T-cell (primary cell): ENCODE measurements at regions not wholly inside any gene's neighbourhood (a gene's known extent, or its start where the extent isn't known, plus 50 kb on each side); places are given as distances from the start of the nearest gene placed in this dataset.
"Not testable (repeated sequence)": the region's sequence is repeated elsewhere in the genome, so short reads cannot be mapped to it uniquely, and the experiment has no call there.

Source experiments
- ATAC-seq, 4 experiments: fragments of 200-7000 bp in 3 of 4; fragments of 150-1000 bp in 1 of 4; cut with Tn5 transposase; replicated peaks in 1 of 4; 1 replicate in 3 of 4; 2 replicates in 1 of 4; pipeline ENCODE4 v1.10.0; 2021; ENCODE audit warnings: moderate library complexity in 3 of 4, mild to moderate bottlenecking in 2 of 4, moderate number of reproducible peaks in 1 of 4
- CTCF ChIA-PET, 2 donors: fragments of 300-600 bp; sonication (Branson Sonifier 250); formaldehyde crosslinking; loops; one replicate each; lab custom pipeline; 2022; ENCODE audit warnings: antibody characterized with exemption in 2 of 2; lab: Charles Lee
- POLR2A ChIA-PET, 2 donors: fragments of 300-600 bp; sonication (Branson Sonifier 250); formaldehyde crosslinking; loops; one replicate each; lab custom pipeline; 2022; ENCODE audit warnings: antibody characterized with exemption in 2 of 2; lab: Charles Lee
- DNase-seq, 35 experiments: peaks; one replicate each; pipeline versions ENCODE4 v3.0.0 to v3.0.0-alpha.2; 2013 to 2023
- H3K27ac ChIP-seq: one replicate; pipeline ENCODE4 v1.5.1; 2013; ENCODE audit warnings: low read length
- H3K27me3 ChIP-seq, 2 experiments: replicated peaks in 1 of 2; 1 replicate in 1 of 2; 2 replicates in 1 of 2; pipeline versions ENCODE4 v1.6.1 to v1.7.0; 2013; ENCODE audit warnings: low read length in 1 of 2, mixed read lengths in 1 of 2; ENCODE audit not compliant: control insufficient read depth in 2 of 2, insufficient read depth in 2 of 2; ENCODE audit errors: extremely low read depth in 1 of 2
- H3K36me3 ChIP-seq, 2 donors: 1 replicate in 1 of 2; 2 replicates in 1 of 2; pipeline versions ENCODE4 v1.6.1 to v1.7.0; 2013; ENCODE audit warnings: low read length in 1 of 2; ENCODE audit not compliant: control insufficient read depth in 2 of 2, insufficient read depth in 1 of 2; ENCODE audit errors: extremely low read depth in 1 of 2
- H3K4me1 ChIP-seq, 2 experiments: 1 replicate in 1 of 2; 2 replicates in 1 of 2; pipeline versions ENCODE4 v1.6.1 to v1.7.0; 2013; ENCODE audit warnings: low read length in 2 of 2, mixed read lengths in 1 of 2; ENCODE audit not compliant: insufficient read depth in 2 of 2, control insufficient read depth in 1 of 2; ENCODE audit errors: extremely low read depth in 1 of 2
- H3K4me3 ChIP-seq, 2 donors: 1 replicate in 1 of 2; 2 replicates in 1 of 2; pipeline versions ENCODE4 v1.5.1 to v1.7.0; 2013; ENCODE audit warnings: mild to moderate bottlenecking in 2 of 2, low read length in 1 of 2, moderate library complexity in 1 of 2; ENCODE audit not compliant: control insufficient read depth in 1 of 2; ENCODE audit errors: extremely low read depth in 1 of 2
- H3K9me3 ChIP-seq: 2 replicates; pipeline ENCODE4 v1.7.0; 2013
- H3K27ac Mint-ChIP-seq, 2 donors: one replicate each; pipeline ENCODE4 v1.8.0; 2020 to 2021; ENCODE audit warnings: mild to moderate bottlenecking in 2 of 2, mixed read lengths in 2 of 2
- H3K27me3 Mint-ChIP-seq, 2 donors: one replicate each; pipeline ENCODE4 v1.8.0; 2021 to 2022; ENCODE audit warnings: mixed read lengths in 2 of 2
- H3K36me3 Mint-ChIP-seq: one replicate; pipeline ENCODE4 v1.8.0; 2021; ENCODE audit warnings: mixed read lengths
- H3K4me1 Mint-ChIP-seq, 3 donors: one replicate each; pipeline ENCODE4 v1.8.0; 2020 to 2022; ENCODE audit warnings: mixed read lengths in 3 of 3, mild to moderate bottlenecking in 1 of 3
- H3K4me3 Mint-ChIP-seq, 3 donors: one replicate each; pipeline ENCODE4 v1.8.0; 2020 to 2022; ENCODE audit warnings: mild to moderate bottlenecking in 3 of 3, mixed read lengths in 3 of 3, moderate library complexity in 3 of 3
- H3K9me3 Mint-ChIP-seq, 3 donors: one replicate each; pipeline ENCODE4 v1.8.0; 2020 to 2022; ENCODE audit warnings: mixed read lengths in 3 of 3
- WGBS: methylation state at CpG from one replicate; pipeline ENCODE4 v1.1.5; 2013; ENCODE audit warnings: missing lambda C conversion rate; ENCODE audit not compliant: insufficient coverage; 5-methylcytosine and 5-hydroxymethylcytosine counted together

DNA sequence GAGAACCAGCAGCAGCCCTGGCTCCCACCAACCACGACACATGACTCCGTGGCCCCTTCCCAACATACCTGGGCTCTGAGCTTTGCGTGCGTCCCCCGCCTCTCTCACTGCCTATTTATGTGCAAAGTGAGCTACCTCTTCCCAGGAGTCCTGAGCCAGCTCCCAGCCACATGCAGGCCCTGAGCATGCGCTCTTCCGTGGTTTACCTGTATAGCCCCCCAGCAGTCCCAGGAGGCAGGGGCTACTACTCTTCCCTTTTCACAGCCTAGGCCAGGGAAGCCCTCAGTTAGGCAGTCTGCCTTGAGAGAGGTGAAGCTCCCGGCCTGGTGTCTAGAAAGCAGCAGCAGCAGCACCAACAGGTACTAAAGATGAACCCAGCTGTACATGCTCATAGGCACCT lies 114.8 kb upstream of the CDYL start:
- Mint-ChIP-seq H3K27me3 (peaks cover 7 to 8% of the 10 kb centered on the region in 2 donors), H3K27ac (no peak overlapping the region), H3K9me3 (no peaks in the 10 kb centered on the region), H3K4me3 (no peak overlapping the region), H3K36me3 (no peaks in the 10 kb centered on the region), H3K4me1 (no peaks in the 10 kb centered on the region)
- ATAC-seq (no peak), DNase-seq (no peak)
- H3K4me3 ChIP-seq: no peak overlapping the region
- H3K36me3 ChIP-seq: no peaks in the 10 kb centered on the region
- no peak overlapping the region for H3K27ac ChIP-seq
- H3K4me1 ChIP-seq: no peaks in the 10 kb centered on the region
- POLR2A ChIA-PET: no interaction called here
- CTCF ChIA-PET: no interaction called here
- 87% methylated on average over 6 of the region's 8 CpGs for WGBS
- peaks cover 0 to 7% of the 10 kb centered on the region in 2 experiments for H3K27me3 ChIP-seq
- no peaks in the 10 kb centered on the region for H3K9me3 ChIP-seq

DNA sequence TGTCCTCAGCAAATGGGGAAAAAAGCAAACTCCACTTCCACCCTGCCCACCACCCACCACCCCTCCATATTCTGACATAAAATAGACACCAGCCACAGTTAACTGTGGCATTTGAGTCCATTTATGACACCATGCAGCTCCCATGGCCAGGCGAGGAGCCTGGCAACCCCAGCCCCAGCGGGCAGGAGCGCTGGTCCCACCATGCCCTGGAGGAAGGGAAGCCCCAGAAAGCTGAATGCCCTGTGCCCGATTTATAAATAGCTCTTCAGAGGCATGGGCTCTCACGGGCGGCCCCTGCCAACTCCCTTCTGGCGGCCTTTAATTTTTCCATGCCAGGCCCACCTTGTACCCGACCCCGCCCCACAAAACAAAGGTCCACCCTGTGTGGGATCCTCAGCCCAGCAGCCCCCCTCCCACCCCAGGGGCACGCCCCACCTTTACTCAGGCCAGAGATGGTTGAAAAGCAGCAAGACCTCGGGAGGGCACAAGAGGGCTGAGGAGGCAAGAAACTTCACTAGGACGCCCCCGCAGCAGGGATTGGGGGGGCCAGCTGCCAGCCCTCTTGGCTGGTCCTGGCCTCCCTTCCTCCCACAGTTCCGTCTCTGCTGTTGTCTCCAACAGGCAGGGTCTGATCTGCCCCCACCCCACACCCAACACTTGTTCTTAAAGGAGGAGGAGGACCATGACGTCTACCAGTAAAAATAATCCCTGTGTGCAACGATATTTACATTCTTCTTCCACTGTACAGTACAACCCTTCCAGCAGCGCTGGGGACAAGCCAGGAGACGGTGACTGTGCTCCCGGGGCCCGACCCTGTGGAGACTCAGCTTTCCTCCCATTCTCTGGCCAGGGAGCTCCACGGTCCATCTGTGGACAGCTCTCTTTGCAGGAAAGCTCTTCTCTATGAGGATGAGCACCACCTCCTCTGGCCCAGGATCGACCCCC lies 115.6 kb upstream of the CDYL start:
- Histone ChIP-seq H3K27me3 (peaks cover 0 to 9% of the 10 kb centered on the region in 2 experiments), H3K9me3 (no peaks in the 10 kb centered on the region), H3K4me1 (no peaks in the 10 kb centered on the region), H3K4me3 (no peak overlapping the region), H3K27ac (no peak overlapping the region), H3K36me3 (no peaks in the 10 kb centered on the region)
- H3K4me3 Mint-ChIP-seq: no peak overlapping the region
- DNase-seq (no peak), ATAC-seq (no peak)
- 80% methylated on average over 14 of the region's 22 CpGs for WGBS
- no peak overlapping the region for H3K27ac Mint-ChIP-seq
- H3K9me3 Mint-ChIP-seq: no peaks in the 10 kb centered on the region
- H3K27me3 Mint-ChIP-seq: peaks cover 7 to 8% of the 10 kb centered on the region in 2 donors
- no peaks in the 10 kb centered on the region for H3K36me3 Mint-ChIP-seq
- no peaks in the 10 kb centered on the region for H3K4me1 Mint-ChIP-seq
- ChIA-PET POLR2A (no interaction called here), CTCF (no interaction called here)

DNA sequence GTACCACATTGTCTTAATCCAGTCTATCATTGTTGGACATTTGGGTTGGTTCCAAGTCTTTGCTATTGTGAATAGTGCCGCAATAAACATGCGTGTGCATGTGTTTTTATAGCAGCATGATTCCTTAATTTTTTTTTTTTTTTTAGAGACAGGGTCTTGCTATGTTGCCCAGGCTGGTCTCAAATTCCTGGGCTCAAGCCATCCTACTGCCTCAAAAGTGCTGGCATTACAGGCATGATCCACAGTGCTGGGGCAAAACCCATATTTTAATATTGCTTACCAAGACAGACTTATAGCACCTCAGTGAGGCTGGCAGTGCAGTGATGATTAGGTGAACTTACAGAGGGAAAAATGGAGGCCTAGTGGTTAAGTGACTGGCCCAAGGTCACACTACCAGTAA lies 116.5 kb upstream of the CDYL start:
- POLR2A ChIA-PET: not testable (repeated sequence)

DNA sequence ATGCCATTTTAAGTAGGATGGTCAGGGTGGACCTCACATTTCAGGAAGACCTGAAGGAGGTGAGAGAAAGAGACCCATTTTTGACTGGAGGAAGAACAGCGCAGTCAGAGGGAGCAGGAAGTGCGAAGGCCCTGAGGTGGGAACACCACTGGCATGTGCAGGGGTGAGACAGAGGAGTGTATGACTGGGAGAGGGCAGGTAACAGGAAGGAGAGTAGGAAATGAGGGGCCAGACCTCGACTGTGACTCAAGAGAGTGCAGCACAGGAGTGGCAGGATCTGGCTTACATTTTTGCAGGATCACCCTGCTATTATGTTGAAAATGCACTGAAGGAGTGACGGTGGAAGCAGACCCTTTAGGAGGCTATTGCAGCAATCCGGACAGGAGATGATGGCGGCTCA lies 117.7 kb upstream of the CDYL start:
- DNase-seq (no peak), ATAC-seq (no peak)
- 81% methylated on average over 6 of the region's 6 CpGs for WGBS
- H3K4me3 Mint-ChIP-seq: no peak overlapping the region
- H3K36me3 Mint-ChIP-seq: no peaks in the 10 kb centered on the region
- peaks cover 5% of the 10 kb centered on the region in 2 donors for H3K27me3 Mint-ChIP-seq
- H3K36me3 ChIP-seq: no peaks in the 10 kb centered on the region
- H3K27ac ChIP-seq: no peak overlapping the region
- no peaks in the 10 kb centered on the region for H3K9me3 ChIP-seq
- CTCF ChIA-PET: no interaction called here
- no peaks in the 10 kb centered on the region for H3K4me1 ChIP-seq
- H3K9me3 Mint-ChIP-seq: no peaks in the 10 kb centered on the region
- H3K27me3 ChIP-seq: peaks cover 0 to 12% of the 10 kb centered on the region in 2 experiments
- POLR2A ChIA-PET: no interaction called here
- no peaks in the 10 kb centered on the region for H3K4me1 Mint-ChIP-seq
- H3K4me3 ChIP-seq: no peak overlapping the region
- H3K27ac Mint-ChIP-seq: no peak overlapping the region

More for the DNA sequence above, 116.5 kb upstream of the CDYL start:
- ATAC-seq, H3K4me1 Mint-ChIP-seq, H3K36me3 Mint-ChIP-seq, H3K4me1 ChIP-seq, H3K27me3 Mint-ChIP-seq, H3K9me3 Mint-ChIP-seq, DNase-seq, H3K4me3 ChIP-seq, H3K9me3 ChIP-seq, CTCF ChIA-PET, H3K27ac Mint-ChIP-seq, H3K36me3 ChIP-seq, H3K4me3 Mint-ChIP-seq, H3K27ac ChIP-seq: not testable (repeated sequence)
- no CpG with 5 or more reads among the region's 2 CpGs for WGBS
- peaks cover 0 to 12% of the 10 kb centered on the region in 2 experiments for H3K27me3 ChIP-seq

DNA sequence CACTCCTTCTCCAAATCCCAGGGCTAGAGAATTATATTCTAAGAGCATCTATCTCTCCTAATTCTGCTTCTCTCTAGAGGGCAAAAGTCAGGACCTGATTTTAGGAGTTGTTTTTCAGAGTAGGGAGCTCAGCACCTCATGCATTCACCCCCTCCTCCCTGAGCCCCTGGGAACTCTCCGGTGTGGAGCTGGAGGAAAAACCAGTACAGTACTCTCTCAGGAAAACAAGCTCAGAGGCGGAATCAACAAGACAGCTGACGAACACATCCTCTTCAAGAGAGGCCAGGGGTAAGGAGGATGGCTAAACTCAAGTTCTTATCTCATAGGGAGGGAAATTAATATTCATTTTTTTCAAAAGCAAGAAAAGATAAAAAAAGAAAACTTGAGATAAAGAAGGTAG lies 120.1 kb upstream of the CDYL start:
- no peaks in the 10 kb centered on the region for H3K36me3 ChIP-seq
- DNase-seq (no peak), ATAC-seq (no peak)
- CTCF ChIA-PET: no interaction called here
- peaks cover 6 to 9% of the 10 kb centered on the region in 2 donors for H3K27me3 Mint-ChIP-seq
- peaks cover 0 to 10% of the 10 kb centered on the region in 2 experiments for H3K27me3 ChIP-seq
- H3K9me3 ChIP-seq: no peaks in the 10 kb centered on the region
- no peak overlapping the region for H3K27ac Mint-ChIP-seq
- no peaks in the 10 kb centered on the region for H3K4me1 Mint-ChIP-seq
- no peak overlapping the region for H3K4me3 ChIP-seq
- no peaks in the 10 kb centered on the region for H3K36me3 Mint-ChIP-seq
- no peak overlapping the region for H3K4me3 Mint-ChIP-seq
- H3K27ac ChIP-seq: no peak overlapping the region
- peaks cover 0 to 6% (median 2%) of the 10 kb centered on the region in 3 donors for H3K9me3 Mint-ChIP-seq
- POLR2A ChIA-PET: no interaction called here
- WGBS: no CpG with 5 or more reads among the region's 3 CpGs
- H3K4me1 ChIP-seq: no peaks in the 10 kb centered on the region

DNA sequence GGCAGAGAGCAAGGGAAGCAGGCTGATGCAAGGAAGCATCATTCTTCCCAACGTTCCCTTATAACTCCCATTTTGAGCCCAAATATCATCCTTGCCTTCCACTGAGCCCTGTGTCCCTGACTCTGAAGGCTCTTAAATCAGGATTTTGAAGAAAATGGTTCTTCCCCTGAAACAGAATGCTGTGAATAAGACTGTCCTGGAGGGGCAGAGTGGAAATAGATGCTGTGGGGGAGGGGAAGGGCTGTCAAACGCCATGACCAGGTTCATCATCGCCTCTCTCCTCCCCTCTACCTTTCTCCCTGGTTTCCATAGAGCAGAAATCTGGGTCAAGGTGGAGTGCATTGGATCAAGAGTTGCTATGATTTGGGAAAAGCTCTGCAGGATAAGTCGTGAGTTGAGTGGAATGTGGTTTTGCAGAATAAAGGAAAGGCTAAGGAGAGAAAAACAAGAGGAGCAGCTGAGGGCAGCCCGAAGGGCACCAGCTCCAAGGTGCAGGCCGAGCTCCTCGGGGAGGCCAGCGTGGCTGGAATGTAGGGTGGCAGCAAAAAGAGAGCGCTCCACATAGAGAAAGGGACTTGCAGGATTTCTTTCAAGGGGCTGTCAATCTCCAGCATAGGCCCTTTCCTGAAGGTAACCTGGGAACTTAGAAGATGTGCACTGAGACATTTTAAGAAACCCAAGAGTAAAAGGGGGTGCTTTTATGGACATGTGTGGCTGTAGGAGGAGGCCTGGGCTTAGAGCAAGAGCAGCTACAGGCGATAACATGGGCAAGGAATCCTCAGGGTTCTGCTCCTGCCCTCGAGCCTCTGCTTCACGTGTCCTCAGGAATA lies 120.8 kb upstream of the CDYL start:
- CTCF ChIA-PET: no interaction called here
- no peak overlapping the region for H3K27ac Mint-ChIP-seq
- H3K36me3 Mint-ChIP-seq: no peaks in the 10 kb centered on the region
- Histone ChIP-seq H3K27me3 (peaks cover 0 to 4% of the 10 kb centered on the region in 2 experiments), H3K9me3 (no peaks in the 10 kb centered on the region), H3K4me3 (no peak overlapping the region), H3K4me1 (no peaks in the 10 kb centered on the region), H3K27ac (no peak overlapping the region), H3K36me3 (no peaks in the 10 kb centered on the region)
- peaks cover 0 to 6% (median 2%) of the 10 kb centered on the region in 3 donors for H3K9me3 Mint-ChIP-seq
- H3K4me3 Mint-ChIP-seq: no peak overlapping the region
- no peaks in the 10 kb centered on the region for H3K4me1 Mint-ChIP-seq
- H3K27me3 Mint-ChIP-seq: peaks cover 6 to 9% of the 10 kb centered on the region in 2 donors
- 86% methylated on average over 8 of the region's 12 CpGs for whole genome bisulfite sequencing
- POLR2A ChIA-PET: no interaction called here
- no peak for DNase-seq
- no peak for ATAC-seq
